H1 (cell line): ENCODE measurements at regions not wholly inside any gene's neighbourhood (a gene's known extent, or its start where the extent isn't known, plus 50 kb on each side); places are given as distances from the start of the nearest gene placed in this dataset.

Experiments
- CTCF ChIA-PET: fragments of 300-600 bp; sonication (Branson Sonifier 250); formaldehyde crosslinking; loops from one replicate; lab custom pipeline; 2021; ENCODE audit not compliant: partially characterized antibody; lab: Charles Lee
- POLR2A ChIA-PET: fragments of 300-600 bp; sonication (Branson Sonifier 250); formaldehyde crosslinking; loops from one replicate; lab custom pipeline; 2021; ENCODE audit warnings: inconsistent platforms; ENCODE audit not compliant: partially characterized antibody; lab: Charles Lee
- DNase-seq, 2 experiments: peaks; one replicate each; pipeline versions ENCODE4 v3.0.0 to v3.0.0-alpha.2; 2010 to 2022; ENCODE audit warnings: low spot score in 2 of 2, low read depth in 1 of 2, mixed read lengths in 1 of 2
- FAIRE-seq: peaks from 2 replicates; lab custom pipeline; 2011; peaks lifted over from hg19 to GRCh38; lab: Jason Lieb, UNC
- H2AFZ ChIP-seq: 2 replicates; pipeline ENCODE4 v1.8.1; 2012; ENCODE audit warnings: low read length, inconsistent platforms
- H2AK5ac ChIP-seq: 2 replicates; pipeline ENCODE4 v1.6.1; 2013; ENCODE audit warnings: low read depth, low read length
- H2BK120ac ChIP-seq: replicated peaks from 2 replicates; pipeline ENCODE3; 2013; ENCODE audit warnings: low read depth, low read length, inconsistent platforms
- H2BK12ac ChIP-seq: 2 replicates; pipeline ENCODE4 v1.6.1; 2013; ENCODE audit warnings: low read depth, low read length
- H2BK15ac ChIP-seq: 2 replicates; pipeline ENCODE4 v1.6.1; 2013; ENCODE audit warnings: low read length
- H2BK20ac ChIP-seq: 2 replicates; pipeline ENCODE4 v1.6.1; 2013; ENCODE audit warnings: low read length
- H2BK5ac ChIP-seq: 2 replicates; pipeline ENCODE4 v1.6.1; 2013; ENCODE audit warnings: low read depth, low read length
- H3K14ac ChIP-seq: 2 replicates; pipeline ENCODE4 v1.6.1; 2013; ENCODE audit warnings: inconsistent platforms; ENCODE audit not compliant: insufficient read length
- H3K18ac ChIP-seq: 2 replicates; pipeline ENCODE4 v1.6.1; 2013; ENCODE audit warnings: low read length; ENCODE audit errors: extremely low read depth
- H3K23ac ChIP-seq: 2 replicates; pipeline ENCODE4 v1.6.1; 2013; ENCODE audit warnings: inconsistent platforms; ENCODE audit not compliant: insufficient read length
- H3K23me2 ChIP-seq: 2 replicates; pipeline ENCODE4 v1.6.1; 2013; ENCODE audit warnings: low read depth, low read length
- H3K27ac ChIP-seq: 2 replicates; pipeline ENCODE4 v1.6.1; 2011; ENCODE audit warnings: low read depth, low read length, inconsistent platforms
- H3K27me3 ChIP-seq, 4 experiments: replicated peaks in 1 of 4; 1 replicate in 1 of 4; 2 replicates in 3 of 4; pipeline versions ENCODE4 v1.6.1 to v1.8.1; 2011 to 2013; ENCODE audit warnings: low read length in 3 of 4, mild to moderate bottlenecking in 3 of 4, inconsistent platforms in 2 of 4, mixed read lengths in 2 of 4, moderate library complexity in 1 of 4; ENCODE audit not compliant: control insufficient read depth in 3 of 4, insufficient read depth in 3 of 4; ENCODE audit errors: extremely low read depth in 1 of 4
- H3K36me3 ChIP-seq, 4 experiments: 2 replicates each; pipeline versions ENCODE4 v1.6.1 to v1.8.1; 2011 to 2013; ENCODE audit warnings: mild to moderate bottlenecking in 4 of 4, low read length in 3 of 4, moderate library complexity in 2 of 4, control low read depth in 1 of 4, inconsistent platforms in 1 of 4; ENCODE audit not compliant: insufficient read depth in 4 of 4, control insufficient read depth in 2 of 4
- H3K4ac ChIP-seq: replicated peaks from 2 replicates; pipeline ENCODE3; 2013; ENCODE audit warnings: low read length, low read depth, mixed read lengths, inconsistent platforms; ENCODE audit not compliant: insufficient read length
- H3K4me1 ChIP-seq, 4 experiments: replicated peaks in 1 of 4; 1 replicate in 1 of 4; 2 replicates in 3 of 4; pipeline versions ENCODE4 v1.6.1 to v1.8.1; 2011 to 2013; ENCODE audit warnings: low read length in 3 of 4, inconsistent platforms in 2 of 4, mixed read lengths in 1 of 4; ENCODE audit not compliant: insufficient read depth in 4 of 4, control insufficient read depth in 3 of 4
- H3K4me2 ChIP-seq, 2 experiments: 2 replicates each; pipeline versions ENCODE4 v1.6.1 to v1.8.1; 2011 to 2013; ENCODE audit warnings: low read depth in 2 of 2, low read length in 2 of 2, control low read depth in 1 of 2, inconsistent platforms in 1 of 2, mild to moderate bottlenecking in 1 of 2; ENCODE audit not compliant: insufficient read depth in 1 of 2
- H3K4me3 ChIP-seq, 4 experiments: fragments of 200-600, 300-600 bp in 1 of 4; sonication (generic), shearing (Covaris generic), sonication (Bioruptor Twin) in 1 of 4; 2 replicates each; pipeline versions ENCODE4 v1.5.1 to v1.8.1; 2011 to 2016; ENCODE audit warnings: low read length in 4 of 4, low read depth in 3 of 4, control low read depth in 2 of 4, inconsistent platforms in 2 of 4, mild to moderate bottlenecking in 2 of 4, mixed read lengths in 1 of 4, moderate library complexity in 1 of 4; ENCODE audit not compliant: insufficient read depth in 2 of 4; ENCODE audit errors: extremely low read depth in 1 of 4
- H3K56ac ChIP-seq: replicated peaks from 2 replicates; pipeline ENCODE3; 2013; ENCODE audit warnings: low read depth, mild to moderate bottlenecking, mixed read lengths, low read length, inconsistent platforms; ENCODE audit not compliant: insufficient read length
- H3K79me1 ChIP-seq: 2 replicates; pipeline ENCODE4 v1.6.1; 2013; ENCODE audit warnings: low read depth, low read length, control low read depth
- H3K79me2 ChIP-seq, 2 experiments: 2 replicates each; pipeline versions ENCODE4 v1.6.1 to v1.8.1; 2012 to 2013; ENCODE audit warnings: low read length in 2 of 2, mild to moderate bottlenecking in 2 of 2, inconsistent platforms in 1 of 2; ENCODE audit not compliant: insufficient read depth in 2 of 2, control insufficient read depth in 1 of 2
- H3K9ac ChIP-seq, 4 experiments: replicated peaks in 1 of 4; 1 replicate in 1 of 4; 2 replicates in 3 of 4; pipeline versions ENCODE4 v1.6.1 to v1.8.1; 2011 to 2013; ENCODE audit warnings: low read depth in 3 of 4, low read length in 3 of 4, control low read depth in 2 of 4, mild to moderate bottlenecking in 2 of 4, moderate library complexity in 2 of 4, inconsistent platforms in 1 of 4; ENCODE audit errors: extremely low read depth in 1 of 4
- H3K9me3 ChIP-seq, 2 experiments: 2 replicates each; pipeline versions ENCODE4 v1.6.1 to v1.8.1; 2012 to 2013; ENCODE audit warnings: mild to moderate bottlenecking in 2 of 2, moderate library complexity in 2 of 2, control low read depth in 1 of 2, inconsistent platforms in 1 of 2, low read depth in 1 of 2, low read length in 1 of 2, mixed read lengths in 1 of 2; ENCODE audit not compliant: insufficient read depth in 2 of 2
- H4K20me1 ChIP-seq, 2 experiments: replicated peaks in 1 of 2; 2 replicates each; pipeline versions ENCODE3 to v1.8.1; 2011 to 2013; ENCODE audit warnings: inconsistent platforms in 2 of 2, low read length in 2 of 2, mild to moderate bottlenecking in 1 of 2; ENCODE audit not compliant: insufficient read depth in 2 of 2, control insufficient read depth in 1 of 2
- H4K5ac ChIP-seq: 2 replicates; pipeline ENCODE4 v1.6.1; 2013; ENCODE audit warnings: low read length, low read depth, mixed read lengths, inconsistent platforms; ENCODE audit not compliant: insufficient read length
- H4K8ac ChIP-seq: 2 replicates; pipeline ENCODE4 v1.8.0; 2013; ENCODE audit warnings: mild to moderate bottlenecking, moderate library complexity, low read length, inconsistent platforms; ENCODE audit not compliant: insufficient read depth; ENCODE audit errors: extremely low read depth
- H4K91ac ChIP-seq: replicated peaks from 2 replicates; pipeline ENCODE3; 2013; ENCODE audit warnings: low read length, mixed read lengths, inconsistent platforms; ENCODE audit not compliant: insufficient read length
- RAD21 ChIP-seq, 2 experiments: IDR thresholded peaks in 1 of 2; conservative IDR thresholded peaks in 1 of 2; 2 replicates each; pipeline ENCODE4 v1.6.1; 2011; ENCODE audit warnings: low read depth in 2 of 2, low read length in 2 of 2, improper control_type of control experiment in 1 of 2, inconsistent platforms in 1 of 2, mild to moderate bottlenecking in 1 of 2, moderate library complexity in 1 of 2
- RFX5 ChIP-seq: IDR thresholded peaks from 2 replicates; pipeline ENCODE4 v1.6.1; 2011; ENCODE audit warnings: low read depth, low read length, improper control_type of control experiment, borderline replicate concordance
- SIX5 ChIP-seq: IDR thresholded peaks from 2 replicates; pipeline ENCODE4 v1.6.1; 2011; ENCODE audit warnings: mild to moderate bottlenecking, low read depth, low read length
- TCF12 ChIP-seq: IDR thresholded peaks from 2 replicates; pipeline ENCODE4 v1.6.1; 2011; ENCODE audit warnings: low read depth, mild to moderate bottlenecking, low read length
- YY1 ChIP-seq: IDR thresholded peaks from 2 replicates; pipeline ENCODE4 v1.6.1; 2011; ENCODE audit warnings: low read depth, mild to moderate bottlenecking, low read length
- WGBS, 2 experiments: shearing (Covaris generic) in 1 of 2; methylation state at CpG; one replicate each; pipeline versions ENCODE4 v1.1.6 to v1.1.7; 2013 to 2015; ENCODE audit warnings: low lambda C conversion rate in 2 of 2, mixed read lengths in 2 of 2, inconsistent platforms in 1 of 2, low coverage in 1 of 2, missing lambda C conversion rate in 1 of 2; ENCODE audit not compliant: insufficient replicate concordance in 2 of 2, insufficient coverage in 1 of 2, insufficient read length in 1 of 2; ENCODE audit errors: extremely low coverage in 1 of 2, missing lambda C conversion rate in 1 of 2; 5-methylcytosine and 5-hydroxymethylcytosine counted together
- TF ChIP-seq, protein P1 (sequence below): IDR thresholded peaks from 2 replicates; pipeline ENCODE4 v1.6.1; 2012; ENCODE audit warnings: inconsistent platforms
- TF ChIP-seq, protein P2 (sequence below), 3 experiments: IDR thresholded peaks; 1 replicate in 2 of 3; 2 replicates in 1 of 3; pipeline versions ENCODE4 v1.5.1 to v1.6.1; 2011; ENCODE audit warnings: low read length in 3 of 3, mild to moderate bottlenecking in 3 of 3, inconsistent platforms in 2 of 3, low read depth in 1 of 3, moderate library complexity in 1 of 3; ENCODE audit not compliant: insufficient read depth in 1 of 3; ENCODE audit errors: control extremely low read depth in 1 of 3

DNA sequence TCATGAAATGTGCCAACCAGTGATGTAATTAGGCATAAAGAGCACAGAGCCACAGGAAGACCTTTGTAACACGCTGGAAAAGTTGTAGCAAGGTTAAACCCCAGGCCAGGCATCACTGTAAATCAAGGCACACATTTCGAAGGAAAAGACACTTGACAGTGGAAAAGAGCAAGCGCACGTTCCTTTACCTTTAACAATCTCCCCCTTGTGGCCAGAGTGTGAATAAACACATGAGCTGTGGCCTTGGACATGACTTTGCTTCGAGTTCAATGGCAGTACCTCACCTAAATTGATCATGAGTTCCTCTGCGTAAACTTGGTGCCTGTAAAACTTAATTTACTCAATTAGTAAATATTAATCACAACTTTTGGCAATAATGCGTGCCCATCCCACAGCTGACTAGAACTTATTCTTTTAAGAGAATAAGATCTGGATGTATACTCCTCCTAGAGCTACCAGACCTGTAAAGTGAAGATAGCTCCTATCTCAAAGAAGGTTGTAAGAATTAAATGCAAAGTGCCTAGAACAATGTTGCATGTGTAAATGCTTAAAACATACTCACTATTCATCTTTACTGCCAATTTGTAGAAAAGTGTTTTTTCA, 757.0 kb upstream of the NECTIN3 start:
- ChIA-PET CTCF (interaction anchor here (0.6 to 2.2 kb wide), 47 partner anchors 9 to 942 kb away, joined by 3 to 22 read pairs (median 3); no protein-coding TSS in a partner anchor), POLR2A (no interaction called here)
- Histone ChIP-seq H2BK12ac (no peak overlapping the region), H2BK5ac (no peak overlapping the region), H3K79me1 (no peaks in the 10 kb centered on the region), H3K36me3 (no peaks in the 10 kb centered on the region), H2AFZ (no peak overlapping the region), H3K56ac (no peak overlapping the region), H3K14ac (no peak overlapping the region), H4K91ac (no peak overlapping the region), H3K4me3 (no peak overlapping the region), H3K18ac (no peak overlapping the region), H3K27me3 (no peaks in the 10 kb centered on the region), H4K5ac (no peak overlapping the region), H3K9me3 (no peaks in the 10 kb centered on the region), H2BK20ac (no peak overlapping the region), H3K4ac (no peak overlapping the region), H2AK5ac (no peak overlapping the region), H3K79me2 (no peaks in the 10 kb centered on the region), H3K9ac (no peak overlapping the region), H3K4me2 (no peak overlapping the region), H3K23ac (no peak overlapping the region), H2BK15ac (no peak overlapping the region), H4K8ac (no peak overlapping the region), H2BK120ac (no peak overlapping the region), H3K23me2 (no peaks in the 10 kb centered on the region), H4K20me1 (no peaks in the 10 kb centered on the region), H3K4me1 (peaks cover 0 to 2% (median 0%) of the 10 kb centered on the region in 4 experiments; a peak in 1 of 7 replicates), H3K27ac (no peak overlapping the region)
- TF ChIP-seq SIX5 = no peak
- 0 out of 2 replicates have a peak, but pooled peaks have one; percentile 14 for TF ChIP-seq YY1
- TF ChIP-seq RFX5 = no peak
- TF ChIP-seq, protein P1, sequence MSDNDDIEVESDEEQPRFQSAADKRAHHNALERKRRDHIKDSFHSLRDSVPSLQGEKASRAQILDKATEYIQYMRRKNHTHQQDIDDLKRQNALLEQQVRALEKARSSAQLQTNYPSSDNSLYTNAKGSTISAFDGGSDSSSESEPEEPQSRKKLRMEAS = peak; percentile 56; the same call in 1 of the 2 replicates
- TF ChIP-seq, protein P2, sequence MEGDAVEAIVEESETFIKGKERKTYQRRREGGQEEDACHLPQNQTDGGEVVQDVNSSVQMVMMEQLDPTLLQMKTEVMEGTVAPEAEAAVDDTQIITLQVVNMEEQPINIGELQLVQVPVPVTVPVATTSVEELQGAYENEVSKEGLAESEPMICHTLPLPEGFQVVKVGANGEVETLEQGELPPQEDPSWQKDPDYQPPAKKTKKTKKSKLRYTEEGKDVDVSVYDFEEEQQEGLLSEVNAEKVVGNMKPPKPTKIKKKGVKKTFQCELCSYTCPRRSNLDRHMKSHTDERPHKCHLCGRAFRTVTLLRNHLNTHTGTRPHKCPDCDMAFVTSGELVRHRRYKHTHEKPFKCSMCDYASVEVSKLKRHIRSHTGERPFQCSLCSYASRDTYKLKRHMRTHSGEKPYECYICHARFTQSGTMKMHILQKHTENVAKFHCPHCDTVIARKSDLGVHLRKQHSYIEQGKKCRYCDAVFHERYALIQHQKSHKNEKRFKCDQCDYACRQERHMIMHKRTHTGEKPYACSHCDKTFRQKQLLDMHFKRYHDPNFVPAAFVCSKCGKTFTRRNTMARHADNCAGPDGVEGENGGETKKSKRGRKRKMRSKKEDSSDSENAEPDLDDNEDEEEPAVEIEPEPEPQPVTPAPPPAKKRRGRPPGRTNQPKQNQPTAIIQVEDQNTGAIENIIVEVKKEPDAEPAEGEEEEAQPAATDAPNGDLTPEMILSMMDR (IDR thresholded peaks at IDR 0.05; ENCODE audit: control extremely low read depth in 1 of 3, insufficient read depth in 1 of 3, low read depth in 1 of 3, low read length in 3 of 3) = peak; percentile 5 to 91 (median 66)
- peak; percentile 79 to 85 for TF ChIP-seq RAD21 (IDR thresholded peaks at IDR 0.05 in 1 of 2, conservative IDR thresholded peaks at IDR 0.05 in 1 of 2; ENCODE audit: low read depth in 2 of 2, low read length in 2 of 2)
- no peak for TF ChIP-seq TCF12
- WGBS, 2 experiments = 44% methylated on average over 7 of the region's 7 CpGs; no CpG with 5 or more reads in 1 of the 2 experiments
- DNase-seq = peak; percentile 10 to 67
- FAIRE-seq = peak; percentile 99
